Activated T-cell treated with anti-CD3 and anti-CD28 coated beads, Interleukin-2, amount 50 U/mL, for 1 hour (primary cell): ENCODE measurements at regions not wholly inside any gene's neighbourhood (a gene's known extent, or its start where the extent isn't known, plus 50 kb on each side); places are given as distances from the start of the nearest gene placed in this dataset.

Experiments
- DNase-seq: peaks from one replicate; pipeline ENCODE4 v3.0.0-alpha.2; 2020

DNA sequence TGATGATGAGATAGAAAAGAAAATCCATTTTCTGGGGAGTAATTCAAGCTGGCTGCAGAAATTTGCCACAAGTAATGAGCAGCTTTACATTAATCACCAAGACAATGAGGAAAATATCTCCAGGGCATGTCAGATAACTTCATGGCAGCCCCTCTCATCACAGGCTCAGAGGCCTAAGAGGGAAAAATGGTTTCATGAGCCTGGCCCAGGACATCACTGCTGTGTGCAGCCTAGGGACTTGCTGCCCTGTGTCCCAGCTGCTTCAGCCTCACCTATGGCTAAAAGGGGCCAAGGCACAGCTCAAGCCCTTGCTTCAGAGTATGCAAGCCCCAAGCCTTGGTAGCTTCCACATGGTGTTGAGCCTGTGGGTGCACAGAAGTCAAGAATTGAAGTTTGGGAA lies 161.7 kb downstream of the OPA1 start:
- DNase-seq = no peak

DNA sequence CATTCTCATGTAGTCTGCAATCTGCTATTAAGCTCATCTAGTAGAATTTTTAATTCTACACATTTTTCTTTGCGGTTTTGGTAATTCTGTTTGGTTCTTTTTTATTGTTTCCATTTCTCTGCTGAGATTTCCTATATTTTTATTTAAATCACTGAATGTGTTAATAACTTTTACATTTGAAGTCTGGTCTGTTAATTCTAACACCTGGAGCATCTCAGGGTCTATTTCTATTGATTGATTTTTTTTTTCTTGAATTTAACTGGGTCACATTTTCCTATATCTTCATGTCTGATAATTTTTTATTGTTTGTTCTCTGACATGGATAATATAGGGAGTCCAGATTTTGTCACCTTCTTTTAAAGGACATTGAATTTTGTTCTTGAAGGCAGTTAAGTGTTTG lies 163.5 kb downstream of the OPA1 start:
- DNase-seq = no peak

DNA sequence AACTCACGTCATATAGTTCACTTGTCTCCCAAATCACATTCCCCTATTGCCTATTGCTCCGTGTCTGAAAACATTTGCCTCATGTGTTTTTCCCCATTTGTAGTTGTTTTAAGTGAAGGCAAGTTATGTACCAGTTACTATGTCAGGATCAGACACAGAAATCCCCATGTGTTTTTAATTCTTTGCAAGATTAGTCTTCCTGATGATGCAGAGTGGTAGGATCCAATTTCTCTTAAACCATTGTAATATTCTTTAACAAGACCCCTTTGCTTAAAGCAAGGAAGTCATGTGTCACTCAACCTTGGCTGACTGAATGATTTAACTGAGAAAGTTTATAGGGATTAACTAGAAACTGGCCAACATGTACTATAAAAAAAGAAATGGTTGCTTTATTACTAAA lies 164.4 kb downstream of the OPA1 start:
- no peak for DNase-seq

DNA sequence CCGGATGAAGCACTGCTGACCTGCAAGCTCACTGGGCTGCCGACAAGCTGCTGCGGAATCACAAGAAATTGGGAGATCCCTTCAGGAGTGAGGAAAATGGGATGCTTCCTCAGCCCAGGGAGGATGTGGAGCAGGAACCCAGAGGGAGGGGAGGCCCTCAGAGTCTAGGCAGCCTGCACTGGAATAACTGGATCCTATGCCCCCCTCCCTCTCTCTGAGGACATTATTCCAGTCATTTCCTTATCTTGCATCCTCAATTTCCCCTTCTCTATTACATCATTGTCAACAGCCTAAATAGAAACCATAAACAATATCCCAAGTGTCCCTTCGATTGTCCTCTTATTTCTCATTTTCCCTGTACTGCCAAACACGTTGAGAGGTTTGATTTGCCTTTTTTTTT lies 169.0 kb downstream of the OPA1 start:
- no peak for DNase-seq

DNA sequence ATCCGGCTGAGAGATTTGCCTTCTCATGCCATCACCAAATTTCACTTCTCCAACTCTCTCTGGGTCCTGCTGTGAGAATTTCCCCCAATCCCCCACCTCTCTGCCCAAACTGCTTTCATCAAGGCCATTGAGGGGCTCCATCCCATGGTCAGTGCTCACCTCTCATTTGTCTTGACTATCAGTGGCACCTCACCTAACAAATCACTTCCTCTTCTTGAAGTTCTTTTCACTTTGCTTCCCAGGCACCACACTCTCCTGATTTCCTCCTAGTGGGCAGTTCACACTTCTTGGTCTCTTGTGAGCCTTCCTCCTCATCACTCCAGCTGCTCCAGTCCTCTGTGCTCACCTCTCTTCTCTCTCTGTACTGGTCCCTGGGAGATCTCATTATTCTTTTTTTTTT lies 169.6 kb downstream of the OPA1 start:
- DNase-seq = no peak

DNA sequence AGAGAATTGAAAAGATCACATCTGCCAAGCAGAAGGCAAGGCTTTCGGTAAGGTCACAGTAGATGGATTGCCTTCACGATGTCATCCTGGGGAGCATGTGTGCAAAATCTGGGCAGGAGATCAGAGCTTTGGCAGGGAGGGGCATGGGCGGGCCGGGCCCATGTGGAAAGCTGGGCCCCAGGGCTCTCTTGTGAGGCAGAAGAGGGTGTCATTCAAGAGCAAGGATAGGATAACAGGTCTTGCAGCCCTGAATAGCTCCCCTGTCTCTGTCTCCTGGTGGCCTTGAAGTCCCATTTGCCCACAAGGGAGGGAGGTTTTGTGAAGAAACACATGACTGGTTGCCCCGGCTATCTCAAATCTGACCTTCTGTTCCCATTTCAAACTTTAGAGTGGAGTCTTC lies 172.0 kb downstream of the OPA1 start:
- no peak for DNase-seq

DNA sequence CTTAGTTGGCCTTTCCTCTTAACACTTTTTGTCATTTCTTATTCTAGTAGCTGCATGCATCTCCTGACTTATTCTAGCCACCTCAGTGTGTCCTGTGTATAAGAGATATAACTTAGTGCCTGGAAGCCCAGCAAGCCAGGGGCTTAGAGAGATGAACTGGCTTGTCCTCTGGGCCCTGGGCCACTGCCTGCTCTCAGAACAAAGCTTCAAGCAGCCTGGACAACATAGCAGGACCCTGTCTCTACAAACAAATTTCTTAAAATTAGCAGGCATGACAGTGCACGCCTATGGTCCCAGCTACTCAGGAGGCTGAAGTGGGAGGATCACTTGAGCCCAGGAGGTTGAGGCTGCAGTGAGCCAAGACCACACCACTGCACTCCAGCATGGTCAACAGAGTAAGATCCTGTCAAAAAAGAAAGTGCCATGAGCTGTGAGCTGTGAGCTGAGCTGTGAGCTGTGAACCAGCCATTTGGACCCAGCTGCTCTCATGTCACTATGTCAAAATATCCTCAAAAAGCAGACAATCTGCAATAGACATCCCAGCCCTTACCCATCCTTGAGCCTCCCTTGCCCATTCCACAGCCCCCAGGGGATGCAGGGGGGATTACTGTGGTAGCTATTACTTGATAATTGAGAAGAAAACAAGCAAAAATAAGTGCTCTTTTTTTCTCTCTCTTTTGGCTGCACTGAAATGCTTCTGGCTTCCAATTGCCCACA lies 174.5 kb downstream of the OPA1 start:
- no peak for DNase-seq

DNA sequence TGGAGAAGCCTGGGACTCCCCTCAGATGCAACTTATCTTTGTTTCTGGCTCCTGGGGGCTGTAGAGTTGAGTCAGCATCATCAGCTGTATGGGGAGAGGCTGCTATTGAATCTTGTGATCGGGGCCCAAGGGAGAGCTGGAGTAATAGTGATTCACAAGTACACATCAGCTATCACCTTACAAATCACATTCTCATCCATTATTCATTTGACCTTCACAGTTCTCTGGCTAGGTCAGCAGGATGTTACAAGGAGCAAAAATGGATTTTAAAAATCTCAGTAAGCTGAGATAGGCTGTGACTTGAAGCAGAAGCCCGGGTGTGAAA lies 175.0 kb downstream of the OPA1 start:
- DNase-seq = no peak

DNA sequence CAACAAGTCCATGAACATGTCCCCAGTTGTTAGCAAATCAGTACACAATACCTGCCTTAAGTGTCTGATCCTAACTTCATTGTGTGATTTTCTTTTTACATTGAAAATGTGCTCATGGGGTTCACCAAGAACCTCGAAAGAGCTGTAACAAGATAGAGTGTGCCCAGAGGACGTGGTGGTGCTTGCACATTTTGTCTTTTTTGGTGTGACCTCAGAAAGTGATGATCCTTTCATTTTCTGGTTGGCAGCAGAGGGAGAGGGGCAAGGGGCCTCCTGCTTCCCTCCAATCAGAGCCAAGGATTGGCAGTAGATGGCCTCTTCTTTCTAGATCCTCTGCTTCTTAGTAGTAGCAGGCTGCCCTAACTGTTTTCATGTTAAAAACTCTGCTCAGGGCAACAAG lies 176.4 kb downstream of the OPA1 start:
- DNase-seq = no peak

DNA sequence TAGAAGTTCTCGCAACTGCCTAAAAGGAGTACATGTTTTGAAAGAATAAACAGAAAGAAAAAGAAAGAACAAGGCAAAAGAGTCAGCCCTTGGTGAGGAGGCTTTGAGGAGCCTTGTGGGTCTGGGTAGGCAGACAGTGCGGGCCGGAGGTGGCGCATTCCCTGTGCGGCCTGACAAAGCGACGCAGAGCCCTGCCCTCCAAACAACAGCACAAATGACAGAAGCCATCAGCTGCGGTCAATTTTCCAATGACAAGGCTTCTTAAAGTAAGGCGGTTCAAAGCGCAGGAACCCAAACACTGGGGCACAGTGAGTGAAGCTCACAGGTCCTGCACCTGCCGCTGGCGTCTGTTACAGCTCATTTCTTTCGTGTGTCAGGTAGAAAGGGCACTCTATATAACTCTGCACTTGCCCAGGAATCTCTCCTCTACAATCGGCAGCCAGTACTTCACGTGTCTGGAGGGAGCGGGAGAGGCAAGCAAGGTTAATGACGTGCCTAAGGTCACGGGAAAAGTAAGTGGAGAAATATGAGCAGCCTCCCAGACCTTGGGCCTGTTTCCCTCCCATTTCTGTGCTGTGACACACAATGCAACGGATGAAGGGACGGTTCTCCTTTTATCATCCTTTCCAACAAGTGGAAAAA lies 178.1 kb downstream of the OPA1 start:
- no peak for DNase-seq

DNA sequence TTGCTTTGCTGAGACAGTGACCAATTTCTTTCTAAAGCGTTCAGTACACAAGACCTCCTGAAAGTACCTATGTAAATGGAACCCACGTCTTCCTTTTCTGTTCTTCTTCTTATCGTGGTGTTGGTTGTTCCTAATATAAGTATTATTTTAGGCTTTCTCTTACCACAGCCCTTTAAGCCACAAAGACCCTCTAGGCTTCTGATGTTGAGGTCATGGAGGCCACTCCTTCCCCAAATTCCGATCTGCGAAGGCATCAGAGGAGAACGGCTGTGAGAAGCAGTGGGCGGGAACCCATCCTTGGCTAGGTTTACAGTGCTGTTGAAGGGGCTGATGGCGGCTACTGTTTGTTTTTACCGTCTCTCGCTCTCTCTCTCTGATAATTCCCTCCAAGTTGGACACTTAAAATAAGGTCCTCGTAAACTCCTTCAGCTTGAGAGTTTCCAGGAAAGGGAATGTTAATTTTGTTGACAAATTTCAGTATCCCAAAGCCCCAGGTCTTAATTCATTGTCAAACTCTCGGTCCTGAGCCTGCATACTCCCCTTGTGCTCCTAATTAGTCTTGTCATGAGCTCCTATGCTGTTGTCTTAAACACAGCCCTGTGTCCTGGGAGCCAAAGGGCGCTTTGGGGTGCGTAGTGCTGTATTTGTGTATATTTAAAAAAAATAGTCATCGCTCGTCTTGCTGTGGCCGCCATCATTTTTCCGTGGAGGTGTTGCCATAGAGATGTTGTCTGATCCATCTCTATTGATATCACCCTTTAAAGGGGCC lies 178.8 kb downstream of the OPA1 start:
- no peak for DNase-seq

DNA sequence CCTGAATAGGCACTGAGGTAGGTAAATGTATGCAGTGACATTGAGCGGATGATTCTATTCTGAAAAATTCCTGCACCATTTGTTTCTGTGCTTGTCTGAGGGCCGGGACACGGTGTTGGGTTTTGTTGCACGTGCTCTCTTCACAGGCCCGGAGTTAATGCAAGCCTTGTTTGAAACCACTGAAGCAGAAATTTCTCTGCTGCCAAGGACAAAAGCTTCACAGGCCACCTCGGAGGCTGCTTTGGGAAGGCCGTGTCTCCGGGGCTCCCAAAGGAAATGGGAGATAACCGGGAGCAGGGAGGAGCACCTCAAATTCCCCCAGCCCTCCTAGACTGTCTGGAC lies 179.4 kb downstream of the OPA1 start:
- no peak for DNase-seq

DNA sequence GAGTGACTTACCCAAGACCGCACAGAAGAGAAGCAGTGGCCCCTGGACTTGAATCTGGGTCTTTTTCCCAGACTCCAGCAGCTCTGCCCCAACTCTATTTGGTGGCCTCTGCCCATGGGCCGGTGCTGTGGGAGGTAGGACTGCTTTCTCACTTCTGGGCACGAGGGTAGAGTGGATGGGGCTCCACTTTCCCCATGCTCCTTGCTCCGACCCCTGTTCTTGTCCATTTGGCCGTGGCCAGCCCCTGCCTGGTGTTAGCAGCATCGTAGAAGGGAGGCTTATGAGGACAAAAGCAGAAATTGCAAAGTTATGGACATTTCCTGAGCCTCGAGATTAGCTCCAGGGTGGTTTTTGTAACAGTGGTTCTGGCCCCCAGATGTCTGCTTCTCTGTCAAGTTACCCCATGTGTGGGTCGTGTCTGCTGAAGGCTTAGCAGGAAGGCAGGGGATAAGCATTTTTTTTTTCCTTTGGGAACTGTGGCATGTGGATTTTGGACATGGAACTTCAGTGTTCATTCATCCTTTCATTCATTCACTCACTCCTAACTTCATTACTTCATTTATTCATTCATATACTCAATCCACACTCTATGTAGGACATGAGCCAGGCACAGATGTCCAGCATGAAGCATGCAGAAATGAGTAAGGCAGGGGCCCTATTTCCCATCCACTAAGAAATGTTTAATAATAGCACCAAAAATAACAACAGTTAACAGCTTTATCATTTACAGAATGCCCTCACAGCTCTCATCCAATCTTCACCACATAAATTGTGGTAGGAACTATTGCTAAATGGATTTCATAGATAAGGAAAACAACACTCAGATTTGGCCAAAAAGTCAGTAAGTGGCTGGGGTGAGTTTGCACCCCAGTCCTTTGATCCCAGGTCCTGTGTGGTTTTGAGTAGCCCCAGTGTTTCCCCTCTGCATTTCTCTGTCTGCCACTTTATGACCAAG lies 180.5 kb downstream of the OPA1 start:
- DNase-seq = no peak

DNA sequence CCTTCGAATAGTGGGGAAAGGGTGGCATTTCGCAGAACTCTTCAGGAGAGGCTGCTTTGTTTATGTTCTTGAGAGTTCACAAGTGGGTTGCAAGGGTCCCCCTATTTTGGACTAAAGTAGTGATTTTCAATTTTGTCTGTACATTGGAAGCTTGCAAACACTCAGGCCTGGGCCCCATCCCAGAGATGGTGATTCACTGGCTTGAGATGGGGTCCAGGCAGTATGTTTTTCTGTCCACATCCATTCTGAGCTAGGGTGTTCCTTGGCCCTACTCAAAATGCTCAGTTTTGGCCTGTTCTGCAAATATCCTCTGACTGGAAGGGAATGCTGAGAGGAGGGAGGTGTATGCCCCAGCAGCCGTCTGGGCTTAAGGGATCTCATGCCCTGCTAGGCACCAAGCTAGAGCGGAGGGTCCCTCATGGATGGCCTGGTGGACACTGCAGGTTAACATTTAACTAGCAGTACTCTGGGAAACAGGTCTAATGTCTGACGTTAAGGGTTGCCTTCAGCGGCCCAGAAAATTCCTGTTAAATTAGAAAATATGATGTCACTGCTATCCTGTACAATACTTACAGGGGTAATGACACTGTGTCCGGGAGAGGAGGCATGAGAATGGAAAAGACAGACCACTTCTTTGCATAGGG lies 181.4 kb downstream of the OPA1 start:
- DNase-seq = no peak

DNA sequence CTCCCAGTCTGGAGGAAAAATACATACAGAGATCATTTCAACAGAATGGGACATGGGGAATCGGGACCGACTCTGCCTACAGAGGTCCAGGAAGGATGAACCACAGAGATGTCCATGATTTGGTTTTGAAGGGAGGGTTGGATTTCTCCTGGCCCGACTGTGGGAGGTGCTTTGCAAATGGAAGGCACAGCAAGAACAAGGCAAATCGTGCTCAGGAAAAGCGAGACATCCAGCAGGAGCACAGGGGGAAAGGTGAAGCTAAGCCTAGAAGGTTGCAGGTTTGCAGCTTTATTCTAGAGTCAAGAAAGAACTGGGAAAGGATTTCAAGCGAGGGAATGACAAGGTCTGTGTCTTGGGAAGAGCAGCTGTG lies 181.9 kb downstream of the OPA1 start:
- DNase-seq = no peak

DNA sequence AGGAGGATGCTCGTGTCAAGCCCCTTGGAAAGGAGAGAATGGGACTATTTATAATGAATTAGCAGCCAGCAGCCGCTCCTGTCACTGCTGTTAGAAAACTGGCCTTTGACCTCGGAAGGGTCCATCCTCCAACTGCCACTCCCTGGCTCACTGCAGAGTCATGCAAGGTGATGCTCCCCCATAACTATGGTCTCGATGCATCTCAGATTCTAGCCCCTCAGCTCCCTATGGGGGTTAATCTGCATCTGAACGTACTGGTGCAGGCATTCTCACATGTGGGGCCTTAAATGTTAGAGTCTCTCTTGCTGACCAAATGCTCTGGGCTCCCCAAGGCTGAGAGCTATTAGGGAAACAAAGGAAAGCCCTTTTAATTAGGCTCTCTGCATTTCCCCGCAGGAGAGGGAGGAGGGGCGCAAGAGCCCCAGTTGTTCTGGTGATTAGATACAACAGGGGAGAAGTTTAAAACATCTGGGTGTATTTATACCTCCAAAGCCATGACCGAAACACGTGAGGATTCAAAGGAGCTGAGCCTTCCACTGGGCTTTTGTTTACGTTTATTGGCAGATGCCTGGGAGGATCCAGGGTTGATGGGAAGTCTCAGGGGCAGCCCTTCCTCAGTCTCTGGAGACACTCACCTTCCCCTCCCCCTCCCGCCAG lies 182.5 kb downstream of the OPA1 start:
- no peak for DNase-seq

DNA sequence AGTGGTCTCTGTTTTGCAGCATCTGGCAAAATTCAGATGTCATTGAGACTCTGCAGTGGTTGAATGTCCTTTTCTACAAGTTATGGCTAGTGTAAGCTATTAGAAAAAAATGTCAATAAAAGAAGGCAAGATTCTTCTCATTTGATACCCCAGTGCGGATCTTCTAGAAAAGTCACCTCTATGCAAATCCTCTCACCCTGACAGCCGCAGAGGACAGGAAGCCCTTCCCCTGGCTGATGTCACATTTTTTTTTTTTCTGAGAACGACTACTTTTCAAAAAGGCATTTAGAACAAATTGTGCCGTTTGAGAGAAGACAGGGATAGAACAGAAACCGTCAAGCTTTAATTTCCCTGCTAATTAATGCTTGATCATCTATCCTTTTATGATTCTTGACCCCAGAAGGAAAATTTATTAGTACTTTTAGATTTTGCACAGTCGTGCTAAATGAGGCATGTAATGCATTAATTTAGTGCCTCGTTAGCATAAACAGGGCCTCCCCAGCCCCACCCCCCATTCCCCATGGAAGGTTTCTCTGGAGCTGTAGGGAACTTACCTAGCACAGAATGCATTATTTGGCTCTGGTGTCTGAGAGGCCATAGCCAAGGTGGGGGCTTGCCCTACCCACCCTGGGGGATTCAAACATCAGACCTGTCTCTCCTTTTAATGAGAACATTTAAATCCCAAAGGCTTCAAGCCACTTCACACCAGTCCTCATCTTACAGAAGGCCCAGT lies 183.8 kb downstream of the OPA1 start:
- DNase-seq = no peak

DNA sequence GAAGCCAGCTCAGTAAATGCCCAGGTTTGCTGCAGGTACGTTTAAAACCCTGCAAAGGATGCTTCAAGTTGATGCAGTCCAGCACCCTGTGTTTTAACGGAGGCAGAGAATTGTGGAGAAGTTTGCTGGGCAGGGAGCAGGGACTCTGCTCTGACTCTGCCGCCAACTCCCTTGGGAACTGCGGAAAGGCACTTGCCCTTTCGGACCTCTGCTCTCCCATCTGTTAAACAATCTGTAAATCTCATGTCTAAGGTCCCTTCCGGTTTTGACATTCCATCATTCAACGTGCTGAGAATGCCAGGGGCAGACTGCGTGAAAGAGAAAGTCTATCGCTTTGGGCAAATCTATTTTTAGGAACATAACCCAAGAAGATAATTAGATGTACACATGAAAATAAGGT lies 184.5 kb downstream of the OPA1 start:
- no peak for DNase-seq

DNA sequence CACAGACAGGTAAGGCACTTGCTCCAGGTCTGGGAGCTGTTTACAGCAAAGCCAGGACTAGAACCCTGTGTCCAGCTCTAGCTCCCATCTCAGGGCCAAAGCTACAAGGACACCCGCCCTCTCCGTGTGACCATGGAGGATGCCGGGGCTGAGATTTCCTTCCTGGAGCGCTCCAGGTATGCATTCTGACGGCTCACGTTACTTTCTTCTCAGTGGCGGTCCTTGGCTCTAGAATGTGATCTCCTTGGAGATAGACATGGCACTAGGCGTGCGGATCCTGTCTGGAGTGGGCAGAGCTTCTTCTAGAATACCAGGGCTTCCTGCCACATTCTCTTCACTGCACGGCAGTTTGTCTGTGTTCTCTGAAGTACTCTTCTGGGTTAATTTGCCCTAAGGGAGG lies 185.7 kb downstream of the OPA1 start:
- no peak for DNase-seq

DNA sequence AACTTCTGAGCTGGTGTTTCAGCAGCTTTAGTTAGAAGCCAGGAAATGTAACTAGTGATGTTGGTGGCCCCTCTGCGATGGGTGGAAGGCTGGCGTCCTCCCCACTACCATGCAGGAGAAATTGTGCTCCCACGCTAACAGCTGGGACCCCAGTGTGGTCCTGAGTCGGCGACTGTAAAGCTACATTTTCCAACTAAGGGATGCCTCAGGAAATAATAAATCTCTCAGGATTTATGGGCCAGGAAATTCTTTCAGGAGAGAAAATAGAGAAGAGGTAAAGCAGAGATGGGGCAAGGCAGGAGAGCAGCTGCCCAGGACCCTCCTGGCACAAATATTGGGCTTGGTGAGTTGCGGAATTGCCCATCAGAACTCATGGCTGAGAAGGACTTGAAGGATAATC lies 186.9 kb downstream of the OPA1 start:
- no peak for DNase-seq

DNA sequence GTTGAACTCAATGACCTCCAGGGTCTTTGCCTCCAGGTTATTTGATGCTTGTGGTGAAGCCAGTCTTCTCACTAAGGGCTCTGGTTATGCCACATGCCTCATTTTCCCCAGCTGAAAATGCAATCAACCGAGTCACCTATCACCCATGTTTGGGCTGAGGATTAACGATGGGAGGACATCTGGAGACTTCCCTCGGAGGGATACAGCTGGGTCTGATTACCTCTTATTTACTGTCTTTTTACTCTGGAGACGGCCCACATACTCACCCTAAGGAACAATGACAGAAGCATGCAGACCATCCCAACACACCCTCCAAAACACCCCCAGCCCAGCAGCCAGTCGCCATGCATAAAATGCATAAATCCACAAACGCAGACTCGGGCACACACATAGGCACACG lies 187.4 kb downstream of the OPA1 start:
- no peak for DNase-seq
